NCI-H128 (cell line): ENCODE measurements at regions not wholly inside any gene's neighbourhood (a gene's known extent, or its start where the extent isn't known, plus 50 kb on each side); places are given as distances from the start of the nearest gene placed in this dataset.
A peak's percentile ranks its signal among the peaks of the same experiment; 100 is the strongest.
"Not testable (repeated sequence)": the region's sequence is repeated elsewhere in the genome, so short reads cannot be mapped to it uniquely, and the experiment has no call there.

ENCODE experiments used
- DNase-seq: peaks from one replicate; lab custom pipeline; 2025; ENCODE audit not compliant: unreplicated experiment; lab: John Stamatoyannopoulos, UW

DNA sequence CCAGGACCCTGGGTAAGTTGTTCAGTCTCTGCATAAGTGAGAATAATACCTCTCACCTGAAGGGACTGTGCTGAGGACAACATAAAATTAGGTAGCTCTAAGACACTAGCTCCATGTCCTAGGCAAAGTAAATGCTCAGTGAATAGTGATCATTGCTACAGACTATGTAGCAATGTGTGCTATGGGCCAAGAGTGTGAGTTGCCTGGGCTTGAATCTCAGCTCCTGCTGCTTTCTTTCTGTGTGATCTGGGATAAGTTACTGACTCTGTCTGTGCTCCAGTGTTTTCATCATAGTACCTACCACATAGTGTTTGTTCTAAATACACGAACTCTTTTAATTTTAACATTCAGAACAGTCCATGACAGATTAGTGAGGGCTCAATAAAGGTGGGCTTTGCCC lies 81.1 kb upstream of the MFGE8 start:
- no peak for DNase-seq

DNA sequence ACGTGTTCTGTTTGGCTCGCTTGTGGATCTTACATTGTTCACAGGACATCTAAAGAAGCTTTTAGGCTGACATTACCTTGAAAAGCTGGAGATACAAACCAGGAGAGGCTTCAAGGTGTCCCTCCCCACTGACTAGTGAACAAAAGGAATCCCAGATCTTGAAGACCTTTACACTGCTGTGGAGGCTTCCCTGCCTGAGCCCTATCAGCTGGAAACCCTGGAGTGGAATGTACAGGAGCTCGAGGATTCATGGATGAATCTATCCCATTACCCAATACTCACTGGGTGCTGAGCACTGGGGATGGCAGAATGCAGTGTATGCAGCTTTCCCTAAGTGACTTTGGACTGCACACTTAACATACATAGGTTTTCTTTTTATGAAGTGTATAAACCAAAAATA lies 82.3 kb upstream of the MFGE8 start:
- no peak for DNase-seq

DNA sequence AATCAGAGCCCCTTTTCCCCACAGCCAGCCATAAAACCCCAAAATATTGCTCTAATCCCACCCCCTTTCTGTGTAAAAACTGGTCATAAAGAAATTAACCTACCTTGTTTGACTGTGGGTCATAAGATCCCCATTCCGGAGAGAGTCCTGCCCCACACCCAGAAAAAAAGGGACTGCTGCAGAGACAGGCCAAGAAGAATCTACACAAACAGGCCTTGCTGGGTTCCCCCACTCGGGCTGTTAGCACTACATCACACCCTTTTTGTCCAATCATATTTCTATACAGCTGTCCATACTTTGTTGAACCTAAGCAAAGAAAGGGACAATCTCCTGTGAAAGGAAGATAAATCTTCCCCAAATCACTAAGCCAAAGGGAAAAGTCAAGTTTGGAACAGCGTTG lies 84.4 kb upstream of the MFGE8 start:
- DNase-seq, result no peak

DNA sequence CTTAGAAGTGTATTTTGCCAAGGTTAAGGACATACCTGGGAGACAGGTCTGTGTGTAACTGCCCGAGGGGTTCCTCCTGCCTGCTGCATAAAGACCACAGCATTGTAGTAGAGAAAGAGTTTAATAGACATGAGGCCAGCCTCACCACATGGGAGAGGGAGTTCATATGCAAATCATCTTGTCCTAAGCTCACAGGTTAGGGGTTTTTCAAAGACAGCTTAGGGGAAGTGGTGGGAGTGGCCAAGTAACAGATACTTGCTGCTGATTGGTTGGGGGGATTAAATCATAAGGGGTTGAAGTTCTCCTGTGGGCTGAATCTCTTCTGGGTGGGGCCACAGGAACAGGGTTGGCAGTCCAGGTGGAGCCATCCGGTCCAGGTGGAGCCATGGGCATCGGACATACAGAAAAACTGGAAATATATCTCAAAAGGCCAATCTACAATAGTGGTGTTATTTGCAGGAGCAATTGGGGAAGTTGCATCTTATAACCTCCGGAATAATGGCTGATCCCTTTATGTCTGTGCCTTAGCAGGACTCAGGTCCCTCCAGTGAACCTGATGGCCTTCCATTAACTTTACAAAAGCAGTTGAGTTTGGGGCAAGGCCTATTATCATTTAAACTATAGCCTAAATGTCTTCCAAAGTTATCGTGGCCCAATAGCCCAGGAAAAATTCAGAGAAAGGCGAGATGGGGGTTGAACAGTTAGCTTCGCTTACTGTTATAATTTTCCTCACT lies 86.0 kb upstream of the MFGE8 start:
- DNase-seq, result no peak

DNA sequence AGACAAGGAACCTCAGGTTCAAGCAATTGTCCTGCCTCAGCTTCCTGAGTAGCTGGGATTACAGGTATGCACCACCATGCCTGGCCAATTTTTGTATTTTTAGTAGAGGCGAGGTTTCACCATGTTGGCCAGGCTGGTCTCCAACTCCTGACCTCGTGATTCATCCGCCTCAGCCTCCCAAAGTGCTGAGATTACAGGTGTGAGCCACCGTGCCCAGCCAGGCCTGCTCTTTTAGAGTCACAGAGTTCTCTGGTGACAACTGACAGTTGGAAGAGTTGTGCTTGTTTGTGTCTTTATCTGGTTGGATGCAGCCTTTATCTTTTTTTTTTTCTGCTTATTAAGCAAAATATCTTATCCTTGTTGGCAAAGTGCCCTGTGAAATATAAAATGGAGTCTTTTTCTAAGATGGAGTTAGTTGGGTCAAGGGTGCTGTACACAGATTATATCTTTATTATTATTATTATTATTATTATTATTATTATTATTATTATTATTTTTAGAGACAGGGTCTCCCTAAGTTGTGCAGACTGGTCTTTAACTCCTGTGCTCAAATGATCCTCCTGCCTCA lies 86.5 kb upstream of the ABHD2 start:
- DNase-seq, result not testable (repeated sequence)

DNA sequence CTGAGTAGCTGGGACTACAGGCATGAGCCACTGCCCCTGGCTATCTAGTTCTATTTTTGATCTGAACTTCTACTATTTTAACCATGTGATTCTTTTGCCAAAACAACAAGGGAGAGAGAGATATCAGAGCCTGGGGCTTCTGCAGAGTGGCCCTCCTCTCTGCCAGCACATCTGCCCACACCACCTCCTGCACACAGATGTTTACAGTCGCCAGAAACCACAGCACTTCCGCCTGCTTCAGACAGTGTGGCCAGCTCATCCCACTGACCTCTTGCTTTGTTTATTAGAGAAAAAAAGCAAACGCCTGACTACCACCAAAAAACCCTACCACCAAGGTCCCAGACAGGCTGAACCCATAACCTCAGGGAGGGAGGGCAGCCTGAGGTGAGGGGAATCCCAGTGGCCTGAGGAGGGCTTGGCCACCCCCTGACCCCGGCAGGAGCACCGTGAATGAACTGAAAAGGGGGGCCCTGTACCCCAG lies 85.9 kb upstream of the ABHD2 start:
- DNase-seq, result no peak

DNA sequence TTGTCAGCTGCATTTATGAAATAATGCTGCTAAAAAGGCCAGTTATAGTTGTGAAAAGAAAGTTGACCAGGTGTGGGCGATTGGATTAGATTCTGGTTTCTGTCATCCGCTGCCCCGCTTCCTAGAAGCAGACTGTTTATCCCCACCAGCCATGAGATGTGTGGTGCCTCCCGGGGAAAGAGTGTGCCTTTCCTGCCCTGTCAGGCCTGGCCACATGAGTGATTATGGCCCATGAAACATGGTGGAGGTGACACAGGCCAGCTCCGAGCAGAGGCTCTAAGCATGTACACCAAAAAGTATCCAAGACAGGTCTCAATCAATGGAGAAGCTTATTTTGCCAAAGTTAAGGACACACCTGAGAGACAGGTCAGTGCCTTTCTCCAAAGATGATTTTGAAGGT lies 85.4 kb upstream of the ABHD2 start:
- DNase-seq, result no peak

DNA sequence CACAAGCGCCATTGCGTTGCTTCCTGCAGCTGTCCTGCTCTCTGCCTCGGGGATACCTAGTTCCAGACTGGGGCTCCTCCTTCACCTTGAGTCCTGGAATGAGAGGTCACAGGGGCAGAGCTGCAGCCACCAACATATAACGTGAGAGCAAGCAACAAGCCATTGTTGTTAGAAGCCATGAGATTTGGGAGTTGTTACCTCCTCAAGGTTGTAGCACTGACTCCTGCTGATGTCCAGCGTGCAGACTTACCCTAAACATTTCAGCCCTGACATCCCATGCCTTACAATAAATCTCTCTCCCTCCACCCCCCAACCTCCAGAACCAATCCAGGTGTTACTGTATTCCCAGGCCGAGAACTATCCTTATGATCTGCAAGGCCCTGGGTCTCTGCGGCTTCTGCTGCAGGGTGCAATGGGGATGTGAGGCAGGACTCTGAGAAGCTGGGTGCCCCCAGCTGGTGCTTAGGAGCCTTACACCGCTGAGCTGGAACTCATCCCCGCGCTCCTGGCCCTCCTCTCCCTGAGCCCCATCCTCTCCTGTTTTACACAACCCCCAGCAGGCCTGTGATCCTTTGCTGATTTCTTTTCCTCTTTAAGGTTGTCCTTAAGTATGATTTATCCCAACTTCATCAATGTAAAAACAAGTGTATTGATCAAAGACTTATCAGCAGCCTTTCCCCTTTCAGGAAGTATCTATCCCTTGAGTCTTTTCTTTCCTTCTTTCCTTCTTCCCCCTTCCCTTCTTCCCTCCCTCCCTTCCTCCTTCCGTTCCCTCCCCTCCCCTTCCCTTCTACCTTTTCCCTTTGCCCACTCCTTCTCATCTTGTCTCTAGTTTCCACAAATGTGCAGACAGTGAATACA lies 84.2 kb upstream of the ABHD2 start:
- DNase-seq, result no peak

DNA sequence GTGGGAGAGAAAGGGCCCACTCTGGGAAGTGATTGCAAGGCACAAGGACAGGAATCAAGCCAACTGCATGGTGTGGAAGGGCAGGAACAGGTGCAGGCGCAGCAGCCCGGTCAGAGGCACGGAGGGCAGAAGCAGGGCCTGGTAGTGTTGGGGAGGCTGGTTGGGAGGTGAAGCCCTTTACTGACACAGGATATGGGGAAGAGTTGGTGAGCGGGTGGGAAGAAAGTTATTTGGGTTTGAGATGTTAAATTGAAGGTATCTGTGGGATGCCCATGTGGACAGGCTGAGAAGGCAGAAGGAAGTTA lies 83.6 kb upstream of the ABHD2 start:
- DNase-seq, result no peak

DNA sequence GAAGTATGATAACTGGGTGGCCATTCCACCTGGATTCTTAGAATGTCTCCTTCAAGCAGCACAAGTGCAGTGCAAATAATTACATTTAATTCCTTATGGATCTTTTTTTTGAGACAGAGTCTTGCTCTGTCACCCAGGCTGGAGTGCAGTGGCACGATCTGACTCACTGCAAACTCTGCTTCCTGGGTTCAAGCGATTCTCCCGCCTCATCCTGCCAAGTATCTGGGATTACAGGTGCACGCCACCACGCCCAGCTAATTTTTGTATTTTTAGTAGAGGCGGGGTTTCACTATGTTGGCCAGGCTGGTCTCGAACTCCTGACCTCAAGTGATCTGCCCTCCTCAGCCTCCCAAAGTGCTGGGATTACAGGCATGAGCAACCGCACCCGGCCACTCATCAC lies 80.7 kb upstream of the ABHD2 start:
- DNase-seq, result not testable (repeated sequence)

DNA sequence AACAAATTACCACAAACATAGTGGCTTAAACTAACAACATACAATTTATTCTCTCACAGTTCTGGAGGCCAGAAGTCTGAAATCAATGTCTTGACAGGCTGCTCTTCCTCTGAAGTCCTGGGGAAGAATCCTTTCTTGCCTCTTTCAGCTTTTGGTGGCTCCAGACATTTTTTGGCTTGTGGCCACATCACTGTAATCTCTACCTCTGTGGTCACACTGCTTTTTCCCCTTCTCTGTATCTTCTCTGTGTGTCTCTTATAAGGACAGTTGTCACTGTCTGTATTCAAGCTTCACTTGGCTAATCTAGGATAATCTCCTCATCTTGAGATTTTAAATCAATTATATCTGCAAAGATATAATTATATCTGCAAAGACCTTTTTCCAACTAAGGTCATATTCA lies 80.3 kb upstream of the ABHD2 start:
- no peak for DNase-seq

DNA sequence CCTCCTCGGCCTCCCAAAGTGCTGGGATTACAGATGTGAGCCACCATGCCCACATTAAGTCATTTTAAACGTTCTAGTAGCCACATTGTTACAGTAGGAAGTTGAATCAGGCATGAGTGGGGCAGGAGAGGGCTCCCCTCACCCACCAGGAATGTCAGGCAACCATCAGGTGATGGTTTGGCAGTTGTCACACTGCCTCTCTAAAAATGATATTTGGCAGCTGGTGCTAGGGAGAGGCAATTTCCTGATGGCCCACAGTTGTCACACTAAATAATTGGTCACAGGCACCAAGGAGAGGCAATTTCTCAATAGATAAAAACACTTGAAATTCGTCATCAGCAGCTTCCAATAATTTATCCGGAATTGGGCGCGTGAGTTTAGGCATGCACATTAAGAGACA lies 79.2 kb upstream of the ABHD2 start:
- no peak for DNase-seq

DNA sequence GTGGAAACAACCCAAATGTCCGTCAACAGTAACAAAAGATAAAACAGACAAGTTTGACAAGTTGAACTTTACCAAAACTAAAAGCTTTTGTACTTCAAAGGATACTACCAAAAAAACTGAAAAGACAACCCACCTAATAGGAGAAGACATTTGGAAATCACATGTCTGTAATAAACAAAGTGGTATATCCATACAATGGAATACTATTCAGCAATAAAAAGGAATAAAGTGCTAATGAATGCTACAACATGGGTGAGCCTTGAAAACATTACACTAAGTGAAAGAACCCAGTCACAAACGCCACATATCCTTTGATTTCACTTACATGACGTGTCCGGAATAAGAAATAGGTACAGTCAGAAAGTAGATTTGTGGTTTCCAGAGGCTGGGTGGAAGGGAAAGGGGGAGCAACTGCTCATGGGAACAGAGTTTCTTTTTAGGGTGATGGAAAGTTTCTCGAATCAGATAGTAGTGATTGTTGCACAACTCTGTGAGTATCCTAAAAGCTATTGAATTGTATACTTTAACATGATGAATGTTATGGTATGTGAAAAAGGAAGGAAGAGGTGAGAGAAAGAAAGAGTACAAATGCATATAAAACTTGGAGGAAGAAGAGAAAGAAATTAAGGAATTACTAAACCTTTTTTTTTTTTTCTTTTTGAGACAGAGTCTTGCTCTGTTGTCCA lies 72.7 kb upstream of the ABHD2 start:
- no peak for DNase-seq

DNA sequence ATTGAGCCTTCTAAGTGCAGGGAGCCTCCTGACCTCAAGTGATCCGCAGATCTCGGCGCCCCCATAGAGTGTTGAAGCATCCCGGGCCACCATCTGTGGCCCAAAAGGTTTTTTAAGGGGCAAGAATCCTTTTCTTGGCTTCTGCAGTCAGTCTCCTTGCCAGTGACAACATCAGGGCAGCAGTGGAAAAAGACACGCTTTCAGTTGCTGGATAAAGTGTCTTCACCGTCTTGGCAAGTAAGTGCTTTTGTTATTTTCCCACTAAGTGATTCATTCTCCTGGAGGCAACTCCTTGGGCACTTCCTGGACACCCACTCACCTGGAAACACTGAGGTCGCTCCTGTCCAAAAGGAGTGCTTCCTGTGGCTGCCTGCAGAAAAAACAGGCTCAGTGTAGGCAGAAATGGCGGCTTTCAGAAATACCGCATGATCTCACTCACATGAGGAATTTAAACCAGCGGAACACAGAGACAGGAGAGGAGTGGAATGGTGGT lies 71.7 kb upstream of the ABHD2 start:
- no peak for DNase-seq

DNA sequence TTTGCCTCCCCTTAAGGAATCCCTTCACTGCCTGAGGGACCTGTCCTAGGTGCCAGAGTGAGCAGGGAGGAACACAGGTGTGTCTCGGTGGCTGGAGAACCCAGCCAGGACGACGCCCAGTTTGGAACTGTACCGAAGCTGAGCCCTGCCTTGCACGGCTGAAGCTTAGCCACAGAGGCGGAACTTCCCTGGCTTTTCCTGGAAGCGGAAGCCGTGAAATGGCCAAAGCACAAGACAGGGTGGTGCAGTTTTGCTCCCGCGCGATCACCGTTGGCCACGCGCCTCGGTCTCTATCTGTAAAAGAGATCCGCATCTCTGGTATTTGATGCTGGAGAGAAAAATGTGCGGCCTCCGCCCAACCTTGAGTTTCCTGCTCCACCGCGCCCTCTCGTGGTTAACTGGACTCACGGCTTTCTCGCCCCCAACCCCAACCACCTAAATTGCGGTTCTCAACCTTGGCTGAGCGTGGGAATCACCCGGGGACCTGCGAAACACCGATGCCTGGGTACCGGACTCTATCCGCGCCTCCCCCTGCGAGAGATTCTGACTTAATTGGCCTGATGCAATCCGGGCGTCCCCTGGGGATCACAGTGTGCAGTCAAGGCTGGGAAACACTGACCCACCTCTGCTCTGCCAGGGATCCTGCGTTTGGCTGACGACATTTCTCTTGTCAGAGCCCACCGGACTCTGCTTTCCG lies 70.7 kb upstream of the ABHD2 start:
- DNase-seq, result peak; percentile 3

DNA sequence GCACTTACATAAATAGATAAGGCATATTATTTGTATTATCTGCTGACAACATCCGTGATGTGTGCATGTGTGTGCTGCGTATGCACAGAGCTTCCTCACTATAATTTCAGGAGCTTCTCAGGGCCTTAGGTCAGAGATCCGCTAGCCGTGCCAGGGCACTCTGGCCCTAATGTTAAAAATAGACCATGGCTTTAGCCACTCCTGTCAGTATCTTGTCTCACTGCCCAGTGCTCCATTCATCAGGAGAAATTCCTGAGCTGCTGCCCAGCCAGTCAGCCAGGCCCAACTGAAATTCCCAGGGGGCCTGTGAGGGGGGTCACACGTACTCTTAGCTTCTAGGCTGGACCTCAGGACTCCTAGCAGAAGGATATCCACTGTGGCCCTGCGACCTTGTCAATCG lies 70.0 kb upstream of the ABHD2 start:
- no peak for DNase-seq

DNA sequence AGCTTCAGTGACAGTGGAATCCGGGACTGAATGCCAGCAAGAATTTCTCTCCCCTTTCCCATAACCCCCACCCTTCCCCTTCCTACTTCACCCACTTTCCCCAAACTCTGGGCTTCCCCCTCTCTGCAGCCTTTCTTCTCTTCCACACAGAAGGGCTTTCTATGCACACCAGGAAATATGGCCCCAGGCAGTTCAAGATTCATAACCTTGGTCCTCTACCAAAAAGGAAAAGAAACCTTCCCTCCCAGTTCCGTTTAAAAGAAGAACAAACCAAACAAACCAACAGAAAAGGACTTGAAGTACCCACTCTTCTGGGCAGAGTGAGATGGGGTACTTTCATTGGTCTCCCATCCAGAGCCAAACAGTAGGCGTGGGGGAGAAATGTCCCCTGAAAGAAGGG lies 68.8 kb upstream of the ABHD2 start:
- DNase-seq, result no peak

DNA sequence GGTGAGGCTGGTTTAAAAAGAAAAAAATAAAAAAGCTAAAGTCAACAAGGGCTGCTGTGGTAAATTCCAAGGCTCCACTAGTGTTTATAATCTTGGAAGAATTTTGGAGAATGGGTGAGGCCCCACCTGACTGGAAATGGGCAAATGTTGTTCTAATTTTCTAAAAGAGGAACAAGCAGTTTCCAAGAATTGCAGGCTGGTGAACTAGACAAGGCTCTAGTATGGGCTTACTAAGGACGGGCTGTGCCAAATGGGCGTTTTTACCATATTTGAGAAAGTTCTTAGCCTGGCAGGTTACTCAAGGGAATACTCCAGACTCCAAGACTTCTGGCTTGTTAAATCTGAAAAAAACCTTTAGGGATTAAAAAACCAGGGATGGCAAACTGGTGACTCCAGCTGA lies 67.0 kb upstream of the ABHD2 start:
- no peak for DNase-seq

DNA sequence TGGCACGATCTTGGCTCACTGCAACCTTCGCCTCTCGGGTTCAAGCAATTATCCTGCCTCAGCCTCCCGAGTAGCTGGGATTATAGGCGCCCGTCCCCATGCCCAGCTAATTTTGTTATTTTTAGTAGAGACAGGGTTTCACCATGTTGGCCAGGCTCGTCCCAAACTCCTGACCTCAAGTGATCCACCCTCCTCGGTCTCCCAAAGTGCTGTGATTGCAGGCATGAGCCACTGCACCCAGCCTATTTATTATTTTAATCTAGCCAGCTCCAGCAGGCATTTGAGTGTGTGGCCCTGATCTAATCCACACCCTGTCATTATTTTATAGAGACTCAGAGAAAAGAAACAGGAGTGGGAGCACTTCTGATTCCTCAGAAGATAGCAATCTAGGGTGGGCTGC lies 66.4 kb upstream of the ABHD2 start:
- not testable (repeated sequence) for DNase-seq

DNA sequence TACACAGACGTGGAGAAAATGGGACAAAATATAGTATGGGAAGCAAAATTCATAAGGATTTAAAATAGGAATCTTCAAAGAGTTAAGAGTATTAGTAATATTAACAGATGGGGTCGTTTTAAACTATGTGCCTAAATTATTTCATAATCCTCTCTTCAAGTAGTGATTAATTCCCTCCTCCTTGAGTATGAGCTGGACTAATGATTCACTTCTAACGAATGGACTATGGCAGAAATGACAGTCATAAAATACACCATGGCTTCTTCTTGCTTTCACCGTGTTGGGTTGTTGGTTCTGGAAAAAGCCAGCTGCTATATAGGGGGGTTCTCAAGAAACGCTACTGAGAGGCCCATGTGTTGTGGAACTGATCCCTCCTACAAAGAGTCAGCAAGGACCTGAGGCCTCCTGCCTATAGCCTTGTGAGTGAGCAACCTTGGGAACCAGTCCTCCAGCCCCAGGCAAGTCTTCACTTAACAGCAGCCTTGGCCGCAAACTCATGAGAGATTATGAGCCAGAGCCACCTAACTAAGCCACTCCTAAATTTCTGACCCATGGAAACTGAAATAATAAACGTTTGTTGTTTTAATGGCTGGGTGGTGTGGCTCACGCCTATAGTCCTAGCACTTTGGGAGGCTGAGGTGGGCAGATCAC lies 64.8 kb upstream of the ABHD2 start:
- DNase-seq, result no peak
